Thymus (tissue), 11 donors: ENCODE measurements at regions not wholly inside any gene's neighbourhood (a gene's known extent, or its start where the extent isn't known, plus 50 kb on each side); places are given as distances from the start of the nearest gene placed in this dataset.

Experiments used
- DNase-seq, 9 donors: peaks; one replicate each; pipeline ENCODE4 v3.0.0-alpha.2; 2013; ENCODE audit warnings: low spot score in 9 of 9, low read depth in 6 of 9, missing footprints in 1 of 9
- H3K27ac ChIP-seq, 2 donors: one replicate each; pipeline ENCODE4 v1.5.1; 2013; ENCODE audit warnings: control low read depth in 1 of 2, low read depth in 1 of 2, low read length in 1 of 2, mild to moderate bottlenecking in 1 of 2, moderate library complexity in 1 of 2
- H3K27me3 ChIP-seq, 2 donors: one replicate each; pipeline ENCODE4 v1.5.1; 2013; ENCODE audit warnings: low read length in 1 of 2; ENCODE audit not compliant: control insufficient read depth in 2 of 2, insufficient read depth in 1 of 2
- H3K36me3 ChIP-seq, 2 donors: one replicate each; pipeline ENCODE4 v1.5.1; 2013; ENCODE audit warnings: low read length in 1 of 2, mild to moderate bottlenecking in 1 of 2, moderate library complexity in 1 of 2; ENCODE audit not compliant: control insufficient read depth in 2 of 2, insufficient read depth in 2 of 2
- H3K4me1 ChIP-seq, 2 donors: one replicate each; pipeline ENCODE4 v1.5.1; 2013; ENCODE audit warnings: low read length in 2 of 2; ENCODE audit not compliant: control insufficient read depth in 2 of 2, insufficient read depth in 2 of 2
- H3K4me3 ChIP-seq, 2 donors: one replicate each; pipeline ENCODE4 v1.5.1; 2013; ENCODE audit warnings: low read length in 2 of 2, control low read depth in 1 of 2, mild to moderate bottlenecking in 1 of 2
- H3K9me3 ChIP-seq, 2 donors: one replicate each; pipeline ENCODE4 v1.5.1; 2013; ENCODE audit warnings: low read length in 1 of 2, mild to moderate bottlenecking in 1 of 2; ENCODE audit not compliant: control insufficient read depth in 2 of 2, insufficient read depth in 1 of 2
- WGBS: extraction: QIAGEN DNeasy Blood & Tissue Kit; methylation state at CpG from one replicate; pipeline ENCODE4 v1.1.7; 2013; 5-methylcytosine and 5-hydroxymethylcytosine counted together
- donor health status: healthy.

- Histone ChIP-seq H3K4me3 (no peak overlapping the region), H3K27me3 (no peaks in the 10 kb centered on the region), H3K27ac (no peak overlapping the region), H3K36me3 (no peaks in the 10 kb centered on the region), H3K4me1 (no peaks in the 10 kb centered on the region), H3K9me3 (peaks cover 1 to 17% of the 10 kb centered on the region in 2 donors)
- no peak for DNase-seq
- 98% methylated on average over 11 of the region's 11 CpGs for WGBS
Measured at GRCh38 chr22:49555526-49555925, 272.1 kb downstream of the BRD1 start.

GRCh38 chr22:49554741-49555140 is 272.9 kb downstream of the BRD1 start:
- peaks cover 1 to 18% of the 10 kb centered on the region in 2 donors for H3K9me3 ChIP-seq
- H3K27me3 ChIP-seq = no peaks in the 10 kb centered on the region
- no peak overlapping the region for H3K27ac ChIP-seq
- H3K36me3 ChIP-seq = no peaks in the 10 kb centered on the region
- no peak for DNase-seq
- no peak overlapping the region for H3K4me3 ChIP-seq
- WGBS = 97% methylated on average over 17 of the region's 17 CpGs
- H3K4me1 ChIP-seq = no peaks in the 10 kb centered on the region

GRCh38 chr22:49554296-49554625 is 273.4 kb downstream of the BRD1 start:
- no peak for DNase-seq
- 96% methylated on average over 10 of the region's 10 CpGs for WGBS

DNA sequence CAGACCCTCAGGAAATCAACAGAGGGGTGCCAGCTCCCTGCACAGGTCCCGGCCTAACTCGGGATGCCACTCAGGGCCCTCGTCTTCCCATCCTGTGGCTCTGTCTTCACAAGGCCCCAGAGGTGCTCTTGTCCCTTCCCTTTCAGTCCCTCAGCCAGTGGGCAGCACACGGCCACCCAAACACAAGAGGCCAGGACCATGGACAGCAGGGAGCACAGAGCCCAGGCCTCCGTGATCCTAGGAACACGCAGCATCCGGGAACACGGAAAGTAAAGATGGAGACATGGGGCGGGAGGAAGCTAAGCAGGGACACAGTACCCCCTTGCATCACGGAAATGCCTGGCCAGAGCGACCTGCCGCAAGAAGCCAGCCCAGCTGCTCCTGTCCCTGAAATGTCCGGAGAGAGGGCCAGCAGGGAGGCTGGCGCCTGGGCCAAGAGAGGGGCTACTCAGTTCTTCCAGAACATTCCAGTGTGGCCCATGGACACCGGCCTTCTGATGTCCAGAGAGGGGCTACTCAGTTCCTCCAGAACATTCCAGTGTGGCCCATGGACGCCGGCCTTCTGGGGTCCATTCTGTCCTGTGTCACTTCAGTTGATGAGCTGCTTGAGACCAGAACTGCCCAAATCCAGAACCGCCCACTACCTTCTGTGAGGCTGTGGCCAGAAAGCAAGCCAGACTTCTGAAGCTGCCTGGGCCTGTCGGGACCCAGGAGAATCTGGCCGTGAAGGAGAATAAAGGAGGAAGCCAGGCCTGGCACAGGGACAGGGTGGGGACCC is 274.0 kb downstream of the BRD1 start:
- DNase-seq = no peak
- 96% methylated on average over 20 of the region's 20 CpGs for WGBS
- Histone ChIP-seq H3K36me3 (no peaks in the 10 kb centered on the region), H3K27me3 (no peaks in the 10 kb centered on the region), H3K27ac (no peak overlapping the region), H3K4me1 (no peaks in the 10 kb centered on the region), H3K4me3 (no peak overlapping the region), H3K9me3 (peaks cover 1 to 18% of the 10 kb centered on the region in 2 donors)

More at GRCh38 chr22:49554296-49554625, 273.4 kb downstream of the BRD1 start:
- Histone ChIP-seq H3K4me1 (no peaks in the 10 kb centered on the region), H3K27ac (no peak overlapping the region), H3K9me3 (peaks cover 1 to 18% of the 10 kb centered on the region in 2 donors), H3K36me3 (no peaks in the 10 kb centered on the region), H3K4me3 (no peak overlapping the region), H3K27me3 (no peaks in the 10 kb centered on the region)

- H3K27ac ChIP-seq = no peak overlapping the region
- H3K4me1 ChIP-seq = no peaks in the 10 kb centered on the region
- 96% methylated on average over 11 of the region's 11 CpGs for WGBS
- DNase-seq = no peak
- no peak overlapping the region for H3K4me3 ChIP-seq
- no peaks in the 10 kb centered on the region for H3K36me3 ChIP-seq
- H3K9me3 ChIP-seq = peaks cover 1 to 18% of the 10 kb centered on the region in 2 donors
- no peaks in the 10 kb centered on the region for H3K27me3 ChIP-seq
Measured at GRCh38 chr22:49553076-49553475, 274.6 kb downstream of the BRD1 start.

- DNase-seq = no peak
- Histone ChIP-seq H3K36me3 (no peaks in the 10 kb centered on the region), H3K27ac (no peak overlapping the region), H3K4me3 (no peak overlapping the region), H3K27me3 (no peaks in the 10 kb centered on the region), H3K4me1 (no peaks in the 10 kb centered on the region), H3K9me3 (peaks cover 1 to 18% of the 10 kb centered on the region in 2 donors)
- WGBS = 94% methylated on average over 15 of the region's 15 CpGs
Measured at GRCh38 chr22:49551897-49552614, 275.6 kb downstream of the BRD1 start.

GRCh38 chr22:49551446-49551845 is 276.2 kb downstream of the BRD1 start:
- H3K36me3 ChIP-seq = no peaks in the 10 kb centered on the region
- H3K27me3 ChIP-seq = no peaks in the 10 kb centered on the region
- peaks cover 1 to 18% of the 10 kb centered on the region in 2 donors for H3K9me3 ChIP-seq
- H3K4me1 ChIP-seq = no peaks in the 10 kb centered on the region
- no peak for DNase-seq
- H3K4me3 ChIP-seq = no peak overlapping the region
- WGBS = 97% methylated on average over 10 of the region's 10 CpGs
- no peak overlapping the region for H3K27ac ChIP-seq

- no peaks in the 10 kb centered on the region for H3K4me1 ChIP-seq
- no peak for DNase-seq
- WGBS = 97% methylated on average over 11 of the region's 11 CpGs
Measured at GRCh38 chr22:49550766-49551362, 276.8 kb downstream of the BRD1 start.

GRCh38 chr22:49550141-49550430 is 277.6 kb downstream of the BRD1 start:
- no peak for DNase-seq
- H3K27me3 ChIP-seq = no peaks in the 10 kb centered on the region
- 98% methylated on average over 3 of the region's 3 CpGs for WGBS
- H3K4me1 ChIP-seq = no peaks in the 10 kb centered on the region
- peaks cover 1 to 18% of the 10 kb centered on the region in 2 donors for H3K9me3 ChIP-seq
- H3K36me3 ChIP-seq = no peaks in the 10 kb centered on the region
- H3K27ac ChIP-seq = no peak overlapping the region
- no peak overlapping the region for H3K4me3 ChIP-seq

More at GRCh38 chr22:49550766-49551362, 276.8 kb downstream of the BRD1 start:
- Histone ChIP-seq H3K9me3 (peaks cover 1 to 18% of the 10 kb centered on the region in 2 donors), H3K36me3 (no peaks in the 10 kb centered on the region), H3K27ac (no peak overlapping the region), H3K27me3 (no peaks in the 10 kb centered on the region), H3K4me3 (no peak overlapping the region)
